ENCODE measurements at regions not wholly inside any gene's neighbourhood (a gene's known extent, or its start where the extent isn't known, plus 50 kb on each side); places are given as distances from the start of the nearest gene placed in this dataset.

- no peak for DNase-seq
Observed at GRCh38 chr3:3627114-3627513, 172.1 kb upstream of the LRRN1 start.

GRCh38 chr3:3625544-3626271, 173.5 kb upstream of the LRRN1 start:
- no peak for DNase-seq

GRCh38 chr3:3619815-3620214, 179.4 kb upstream of the LRRN1 start:
- no peak for DNase-seq

GRCh38 chr3:3618623-3619022, 180.6 kb upstream of the LRRN1 start:
- DNase-seq: no peak

- DNase-seq: no peak
Observed at GRCh38 chr3:3615533-3615932, 183.7 kb upstream of the LRRN1 start.

- no peak for DNase-seq
Observed at GRCh38 chr3:3610581-3611298, 188.5 kb upstream of the LRRN1 start.

GRCh38 chr3:3606321-3606720, 192.9 kb upstream of the LRRN1 start:
- no peak for DNase-seq

GRCh38 chr3:3605226-3605625, 194.0 kb upstream of the LRRN1 start:
- no peak for DNase-seq

- no peak for DNase-seq
Observed at GRCh38 chr3:3603351-3603750, 195.9 kb upstream of the LRRN1 start.

GRCh38 chr3:3600665-3601340, 198.4 kb upstream of the LRRN1 start:
- no peak for DNase-seq

- DNase-seq: no peak
Observed at GRCh38 chr3:3599016-3599415, 200.2 kb upstream of the LRRN1 start.

- no peak for DNase-seq
Observed at GRCh38 chr3:3594986-3595385, 204.2 kb upstream of the LRRN1 start.

GRCh38 chr3:3589715-3590130, 209.5 kb upstream of the LRRN1 start:
- peak; percentile 36 for DNase-seq

GRCh38 chr3:3587647-3587972, 211.6 kb upstream of the LRRN1 start:
- no peak for DNase-seq

GRCh38 chr3:3586843-3587646, 212.2 kb upstream of the LRRN1 start:
- no peak for DNase-seq

- DNase-seq: no peak
Observed at GRCh38 chr3:3586336-3586735, 212.9 kb upstream of the LRRN1 start.

- no peak for DNase-seq
Observed at GRCh38 chr3:3579658-3580057, 219.6 kb upstream of the LRRN1 start.

- peak; percentile 37 for DNase-seq
Observed at GRCh38 chr3:3578718-3579117, 220.5 kb upstream of the LRRN1 start.

GRCh38 chr3:3577823-3578222, 221.4 kb upstream of the LRRN1 start:
- no peak for DNase-seq

GRCh38 chr3:3573341-3573740, 225.9 kb upstream of the LRRN1 start:
- no peak for DNase-seq

GRCh38 chr3:3560591-3561311, 238.5 kb upstream of the LRRN1 start:
- DNase-seq: no peak

GRCh38 chr3:3559786-3560185, 239.4 kb upstream of the LRRN1 start:
- DNase-seq: no peak

- no peak for DNase-seq
Observed at GRCh38 chr3:3556078-3556477, 243.2 kb upstream of the LRRN1 start.
